ENCODE measurements at regions not wholly inside any gene's neighbourhood (a gene's known extent, or its start where the extent isn't known, plus 50 kb on each side); places are given as distances from the start of the nearest gene placed in this dataset.
"Not testable (repeated sequence)": the region's sequence is repeated elsewhere in the genome, so short reads cannot be mapped to it uniquely, and the experiment has no call there.

DNA sequence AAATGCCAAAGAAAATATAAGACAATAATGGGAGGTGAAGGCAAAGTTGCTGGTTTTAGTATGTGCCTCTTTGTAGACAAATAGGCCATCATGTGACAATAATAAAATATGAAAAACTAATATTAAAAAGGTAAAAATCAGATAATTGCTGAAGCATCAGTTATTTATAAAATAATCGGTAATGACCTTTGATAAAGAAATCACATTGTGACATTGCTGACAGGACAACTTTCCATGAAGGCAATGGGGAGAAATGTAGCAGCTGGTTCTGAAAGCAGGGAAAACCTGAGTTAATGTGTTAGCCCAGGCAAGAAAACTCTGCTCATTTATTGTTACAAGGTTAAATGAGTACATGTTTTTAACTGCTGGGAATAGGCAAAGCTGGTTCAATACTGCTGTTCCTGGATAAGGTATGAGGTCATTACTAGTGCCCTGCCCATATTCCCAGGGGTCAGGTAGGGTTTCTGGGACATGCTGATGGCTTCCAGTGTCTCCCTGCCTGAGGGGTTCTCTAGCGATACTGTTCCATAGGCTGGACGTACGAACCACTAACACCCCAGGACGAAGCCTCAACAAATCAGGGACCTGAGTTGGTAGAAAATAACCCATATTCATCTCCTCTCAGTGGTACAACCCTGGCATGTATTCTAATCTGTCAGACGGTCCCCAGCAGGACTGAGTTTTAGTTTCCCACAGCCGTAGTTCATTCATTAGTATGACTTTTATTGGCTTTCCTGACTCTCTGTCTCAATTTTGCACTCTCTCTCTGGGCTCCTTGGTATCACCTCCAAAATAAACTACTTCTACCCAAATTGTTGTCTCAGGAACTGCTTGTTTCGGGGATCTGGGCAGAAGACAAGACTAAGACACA lies 355.9 kb downstream of the TXNL1 start:
- DNase-seq (ENCODE audit: low read depth in 2 of 2) = no peak

- not testable (repeated sequence) for DNase-seq (ENCODE audit: low read depth in 2 of 2)
Observed at GRCh38 chr18:56279816-56280215, 358.6 kb downstream of the TXNL1 start.

GRCh38 chr18:56278421-56279003 lies 359.9 kb downstream of the TXNL1 start:
- no peak for DNase-seq (ENCODE audit: low read depth in 2 of 2)

DNA sequence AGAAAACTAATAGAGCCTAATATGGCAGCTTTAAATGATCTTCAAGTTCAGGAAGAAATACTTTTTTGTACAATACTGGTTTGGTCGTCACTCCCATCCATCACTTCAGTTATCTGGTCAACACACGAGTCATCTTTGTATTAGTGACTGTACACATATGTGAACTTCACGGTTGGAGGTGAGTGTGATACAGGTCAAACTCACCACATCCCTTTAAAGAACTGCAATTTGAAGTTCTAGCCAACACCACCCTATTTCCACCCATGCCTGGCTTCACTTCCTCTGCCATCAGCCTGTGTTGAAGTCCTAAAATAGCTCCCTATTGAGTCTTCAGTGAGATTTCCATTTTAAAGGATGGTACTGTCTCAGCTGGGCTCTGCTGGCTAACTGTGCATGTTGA lies 361.9 kb downstream of the TXNL1 start:
- DNase-seq (ENCODE audit: low read depth in 2 of 2) = no peak

GRCh38 chr18:56273541-56274219 lies 364.7 kb downstream of the TXNL1 start:
- no peak for DNase-seq (ENCODE audit: low read depth in 2 of 2)

DNA sequence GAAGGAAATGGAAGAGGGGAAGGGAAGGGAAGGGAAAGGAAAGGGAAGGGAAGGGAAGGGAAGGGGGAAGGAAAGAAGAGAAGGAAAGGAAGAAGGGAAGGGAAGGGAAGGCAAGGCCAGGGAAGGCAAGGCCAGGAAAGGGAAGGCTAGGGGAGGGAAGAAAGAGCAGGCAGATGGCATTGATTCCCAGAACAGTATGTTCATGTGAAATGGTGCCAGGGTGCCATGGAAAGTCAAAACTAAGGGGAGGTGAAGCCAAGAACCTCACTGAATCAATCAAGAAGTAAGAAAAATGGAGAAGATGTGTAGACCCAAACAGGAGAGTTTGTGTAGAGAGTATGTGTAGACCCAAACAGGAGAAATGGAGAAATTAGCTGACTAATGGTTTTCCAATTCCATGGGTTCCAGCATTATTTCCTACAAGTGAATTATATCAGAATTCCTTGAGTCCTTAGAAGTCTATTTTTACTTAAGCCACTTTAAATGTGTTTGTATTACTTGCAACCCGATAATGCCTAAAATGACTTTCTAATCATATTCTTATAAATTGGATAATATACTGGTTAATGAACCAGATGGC lies 367.6 kb downstream of the TXNL1 start:
- no peak for DNase-seq (ENCODE audit: low read depth in 2 of 2)

GRCh38 chr18:56269958-56270357 lies 368.4 kb downstream of the TXNL1 start:
- no peak for DNase-seq (ENCODE audit: low read depth in 2 of 2)

- no peak for DNase-seq (ENCODE audit: low read depth in 2 of 2)
Observed at GRCh38 chr18:56268952-56269351, 369.4 kb downstream of the TXNL1 start.

DNA sequence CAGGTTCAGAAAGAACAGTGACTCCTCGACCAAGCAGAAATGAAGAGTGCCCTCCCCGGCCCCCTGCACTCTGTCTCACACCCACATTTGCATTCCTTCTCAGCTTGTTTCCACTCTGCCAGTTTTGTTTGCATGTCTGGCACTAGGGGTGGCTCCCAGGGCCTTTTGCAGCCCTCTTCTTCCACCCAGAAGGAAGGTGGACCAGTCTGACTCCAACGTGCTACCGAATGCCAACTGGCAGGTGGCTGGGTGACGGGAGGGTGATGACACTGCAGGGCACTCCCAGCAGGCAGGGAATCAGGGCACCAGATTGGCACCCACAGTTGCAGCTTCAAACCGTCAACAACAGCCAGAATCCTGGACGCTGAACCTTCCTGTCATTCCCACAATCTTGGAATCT lies 371.1 kb downstream of the TXNL1 start:
- no peak for DNase-seq (ENCODE audit: low read depth in 2 of 2)

GRCh38 chr18:56258178-56258577 lies 380.2 kb downstream of the TXNL1 start:
- DNase-seq (ENCODE audit: low read depth in 2 of 2) = no peak

DNA sequence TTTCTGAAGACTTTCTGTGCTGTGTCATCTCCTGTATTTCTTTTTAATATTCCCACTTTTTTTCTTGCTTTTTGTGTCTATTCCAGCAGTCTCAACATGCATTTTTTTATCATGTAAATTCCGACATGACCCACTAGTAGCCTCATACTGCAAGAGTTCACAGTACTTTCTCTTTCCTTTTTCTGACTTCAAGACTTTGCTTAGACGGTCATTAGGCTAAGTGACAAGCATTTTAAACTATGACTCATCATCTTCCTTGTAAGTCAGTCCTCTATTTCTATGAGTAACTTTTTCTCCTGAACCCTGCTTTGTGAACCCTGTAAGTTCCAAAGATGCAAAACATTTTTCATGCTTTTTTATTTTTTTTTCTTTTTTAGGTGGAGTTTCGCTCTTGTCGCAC lies 381.2 kb downstream of the TXNL1 start:
- peak in 1 of 2 donors; percentile 5 for DNase-seq (ENCODE audit: low read depth in 2 of 2)

GRCh38 chr18:56256659-56257058 lies 381.7 kb downstream of the TXNL1 start:
- DNase-seq (ENCODE audit: low read depth in 2 of 2) = no peak

DNA sequence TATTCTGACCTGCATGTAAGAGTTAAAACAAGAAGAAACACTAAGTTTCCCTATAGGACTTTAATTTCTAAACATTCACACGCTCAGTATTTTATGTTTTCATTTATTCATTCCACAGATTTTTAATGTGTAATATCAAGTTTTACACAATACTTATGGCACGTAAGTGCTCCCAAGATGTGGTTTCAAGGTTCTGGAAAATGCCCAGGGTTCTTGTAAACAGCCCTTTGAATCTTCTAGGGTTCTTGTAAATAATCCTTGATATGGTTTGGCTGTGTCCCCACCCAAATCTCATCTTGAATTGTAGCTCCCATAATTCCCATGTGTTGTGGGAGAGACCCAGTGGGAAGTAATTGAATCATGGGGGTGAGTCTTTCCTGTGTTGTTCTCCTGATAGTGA lies 383.0 kb downstream of the TXNL1 start:
- DNase-seq (ENCODE audit: low read depth in 2 of 2) = no peak

DNA sequence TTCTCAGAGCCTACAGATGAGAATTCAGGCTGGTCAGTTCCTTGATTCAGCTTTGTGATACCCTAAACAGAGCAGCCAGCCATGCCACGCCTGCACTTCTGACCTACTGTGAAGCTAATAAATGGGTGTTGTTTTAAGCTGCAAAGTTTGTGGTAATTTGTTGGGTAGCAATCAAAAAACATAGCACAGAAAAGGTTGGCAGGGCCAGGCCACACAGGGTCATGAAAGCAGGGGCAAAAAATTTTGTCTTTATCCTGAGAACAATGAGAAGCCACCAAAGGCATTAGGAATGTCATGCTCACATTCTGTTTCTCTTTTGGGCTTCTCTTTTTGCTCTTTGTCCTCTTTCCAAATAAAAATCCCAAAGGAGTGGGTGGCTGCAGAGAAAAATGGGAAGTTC lies 385.9 kb downstream of the TXNL1 start:
- DNase-seq (ENCODE audit: low read depth in 2 of 2) = no peak

GRCh38 chr18:56248610-56249235 lies 389.7 kb downstream of the TXNL1 start:
- DNase-seq (ENCODE audit: low read depth in 2 of 2) = no peak

GRCh38 chr18:56246916-56247315 lies 391.5 kb downstream of the TXNL1 start:
- DNase-seq (ENCODE audit: low read depth in 2 of 2) = no peak

GRCh38 chr18:56245866-56246580 lies 392.4 kb downstream of the TXNL1 start:
- DNase-seq (ENCODE audit: low read depth in 2 of 2) = peak in 1 of 2 donors; percentile 13

GRCh38 chr18:56240405-56240804 lies 398.0 kb downstream of the TXNL1 start:
- no peak for DNase-seq (ENCODE audit: low read depth in 2 of 2)

- no peak for DNase-seq (ENCODE audit: low read depth in 2 of 2)
Observed at GRCh38 chr18:56238576-56238975, 399.8 kb downstream of the TXNL1 start.

DNA sequence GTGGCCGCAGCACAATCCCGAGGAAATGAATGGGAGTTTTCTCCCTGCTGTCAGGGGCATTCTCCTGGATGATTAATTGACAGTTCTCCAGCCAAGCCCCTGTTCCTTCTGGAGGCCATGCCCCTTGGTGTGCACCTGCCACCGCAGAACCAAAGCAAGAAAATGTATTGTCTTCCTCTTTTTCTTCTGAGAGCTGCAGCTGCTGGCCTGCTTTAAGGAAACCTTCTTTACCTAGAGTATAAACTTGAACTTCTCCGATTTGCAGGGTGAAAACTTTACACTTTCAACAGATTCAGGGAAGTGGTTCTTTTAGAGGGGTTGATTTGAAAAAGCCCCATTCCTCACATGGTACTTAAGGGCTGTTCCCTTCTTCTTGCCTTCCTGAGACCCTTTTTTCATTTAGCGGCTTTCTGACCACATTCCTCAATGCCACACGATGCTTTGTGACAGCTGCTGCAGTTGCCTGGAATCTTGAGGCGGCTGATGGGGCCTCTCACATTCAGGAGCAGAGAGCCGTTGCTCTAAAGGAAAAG lies 402.8 kb downstream of the TXNL1 start:
- DNase-seq (ENCODE audit: low read depth in 2 of 2) = no peak

- DNase-seq (ENCODE audit: low read depth in 2 of 2) = no peak
Observed at GRCh38 chr18:56235071-56235470, 403.3 kb downstream of the TXNL1 start.
